ENCODE measurements at regions not wholly inside any gene's neighbourhood (a gene's known extent, or its start where the extent isn't known, plus 50 kb on each side); places are given as distances from the start of the nearest gene placed in this dataset.
"Not testable (repeated sequence)": the region's sequence is repeated elsewhere in the genome, so short reads cannot be mapped to it uniquely, and the experiment has no call there.

GRCh38 chr1:60703155-60703554, 379.2 kb upstream of the NFIA start:
- DNase-seq: no peak

GRCh38 chr1:60699325-60699724, 383.0 kb upstream of the NFIA start:
- DNase-seq: no peak

GRCh38 chr1:60697204-60697994, 385.0 kb upstream of the NFIA start:
- DNase-seq: no peak

DNA sequence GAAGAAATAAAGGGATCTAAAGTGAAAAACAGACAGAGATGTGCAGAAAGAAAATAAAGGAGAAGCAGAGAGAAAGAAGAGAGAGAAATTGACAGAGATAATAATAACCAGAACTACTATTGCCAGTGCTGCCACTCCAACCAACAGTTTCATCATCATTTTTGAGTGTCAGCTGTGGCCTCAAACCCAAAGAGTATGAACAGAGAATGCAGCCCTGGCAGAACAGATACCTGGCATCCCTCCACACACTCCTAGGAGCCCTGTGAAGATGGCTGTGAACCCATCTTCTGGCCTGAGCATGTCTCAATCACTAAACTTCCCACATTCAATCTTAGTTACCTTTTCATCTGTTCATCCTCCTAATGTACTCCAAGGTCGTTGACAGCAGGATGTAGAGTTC, 385.8 kb upstream of the NFIA start:
- DNase-seq: no peak

DNA sequence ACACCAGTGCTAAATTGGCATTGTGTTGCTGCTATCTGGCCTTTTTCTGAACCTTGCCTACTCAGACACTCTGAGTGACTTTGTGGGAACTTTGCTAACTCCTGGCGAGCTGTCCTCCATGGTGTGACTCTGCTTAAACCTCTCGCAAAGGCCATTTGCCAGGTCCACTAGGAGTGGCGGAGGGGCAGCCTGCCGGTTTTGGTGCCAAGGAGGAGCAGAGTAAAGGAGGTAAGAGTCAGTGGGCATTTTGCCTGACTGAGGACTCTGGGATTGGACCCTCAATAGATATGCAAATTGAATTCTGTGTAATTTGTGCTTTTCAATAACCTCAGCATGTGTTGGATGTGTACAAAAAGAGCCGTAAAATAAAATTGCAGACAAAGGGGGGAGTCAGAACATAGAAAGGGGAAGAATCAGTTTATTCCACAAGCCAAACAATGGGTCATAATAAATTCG, 386.6 kb upstream of the NFIA start:
- DNase-seq: no peak

DNA sequence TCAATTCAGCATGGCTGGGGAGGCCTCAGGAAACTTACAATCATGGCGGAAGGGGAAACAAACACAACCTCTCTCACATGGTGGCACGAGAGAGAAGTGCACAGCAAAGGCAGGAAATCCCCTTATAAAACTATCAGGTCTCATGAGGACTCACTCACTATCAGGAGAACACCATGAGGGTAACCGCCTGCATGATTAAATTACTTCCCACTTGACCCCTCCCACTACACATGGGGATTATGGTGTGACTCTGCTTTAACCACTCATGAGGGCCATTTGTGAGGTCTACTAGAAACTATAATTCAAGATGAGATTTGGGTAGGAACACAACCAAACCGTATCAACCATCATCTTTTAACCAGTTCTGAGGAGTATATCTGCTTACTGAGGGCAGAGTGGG, 387.4 kb upstream of the NFIA start:
- DNase-seq: no peak

GRCh38 chr1:60692031-60692430, 390.3 kb upstream of the NFIA start:
- no peak for DNase-seq

DNA sequence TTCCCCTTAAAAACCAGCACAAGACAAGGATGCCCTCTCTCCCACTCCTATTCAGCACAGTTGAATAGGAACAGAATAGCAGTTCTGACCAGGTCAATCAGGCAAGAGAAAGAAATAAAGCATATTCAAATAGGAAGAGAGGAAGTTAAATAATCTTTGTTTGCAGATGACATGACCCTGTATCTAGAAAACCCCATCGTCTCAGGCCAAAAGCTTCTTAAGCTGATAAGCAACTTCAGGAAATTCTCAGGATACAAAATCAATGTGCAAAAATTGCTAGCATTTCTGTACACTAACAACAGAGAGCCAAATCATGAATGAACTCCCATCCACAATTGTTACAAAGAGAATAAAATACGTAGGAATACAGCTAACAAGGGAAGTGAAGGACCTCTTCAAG, 394.1 kb upstream of the NFIA start:
- not testable (repeated sequence) for DNase-seq

DNA sequence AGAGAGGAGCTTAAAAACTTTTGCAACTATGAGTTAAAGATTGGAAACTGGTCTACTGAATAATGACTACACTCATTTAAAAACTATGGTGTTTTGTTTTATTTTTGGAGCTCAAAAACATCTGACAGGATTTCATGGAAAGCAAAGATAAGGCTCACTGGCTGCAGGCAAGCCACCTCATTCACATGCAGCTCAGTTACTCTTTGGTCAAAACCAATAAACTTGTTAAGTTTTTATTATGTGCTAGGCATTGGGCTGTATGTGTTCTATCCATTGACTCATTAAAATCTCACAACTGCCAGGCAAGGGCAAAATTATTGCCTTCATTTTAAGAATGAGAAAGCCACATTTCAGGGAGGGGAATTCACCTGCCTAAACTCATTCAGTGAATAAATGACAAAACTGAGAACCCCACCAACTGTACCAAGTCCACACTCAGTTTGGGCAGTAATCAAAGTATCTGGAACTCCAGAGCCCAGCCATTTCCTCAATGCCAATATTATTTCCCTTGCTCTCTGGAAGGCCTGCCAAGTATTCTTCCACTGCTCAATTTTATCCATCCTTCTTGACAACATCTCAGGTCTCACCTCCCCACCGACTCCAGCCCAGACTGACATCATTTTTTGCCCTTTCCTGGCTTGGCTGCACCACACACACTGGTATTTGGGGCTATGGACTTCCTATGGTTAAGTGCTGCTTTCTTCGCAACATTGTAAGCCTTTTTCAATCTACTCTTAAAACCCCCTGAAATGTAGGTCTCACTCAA, 401.1 kb upstream of the NFIA start:
- DNase-seq: no peak

GRCh38 chr1:60679524-60680375, 402.6 kb upstream of the NFIA start:
- no peak for DNase-seq

GRCh38 chr1:60678802-60679201, 403.6 kb upstream of the NFIA start:
- no peak for DNase-seq

GRCh38 chr1:60678391-60678790, 404.0 kb upstream of the NFIA start:
- DNase-seq: no peak

DNA sequence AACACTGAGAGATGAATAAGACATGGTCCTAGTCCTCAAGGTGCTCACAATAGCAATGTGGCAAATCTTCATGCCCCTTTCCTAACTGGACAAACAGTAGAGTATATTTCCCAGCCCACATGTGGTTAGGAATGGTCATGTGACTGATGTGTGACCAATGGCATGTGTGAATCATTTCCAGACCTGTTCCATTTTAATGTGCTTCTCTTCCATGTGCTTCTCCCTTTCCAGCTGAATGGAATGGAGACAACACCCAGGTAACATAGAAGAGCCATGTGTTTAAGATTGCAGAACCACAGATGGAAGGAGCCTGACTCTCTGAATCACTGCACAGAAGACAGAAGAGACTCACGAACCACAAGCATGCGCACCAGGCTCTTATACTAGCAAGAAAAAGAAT, 409.9 kb upstream of the NFIA start:
- DNase-seq: no peak

DNA sequence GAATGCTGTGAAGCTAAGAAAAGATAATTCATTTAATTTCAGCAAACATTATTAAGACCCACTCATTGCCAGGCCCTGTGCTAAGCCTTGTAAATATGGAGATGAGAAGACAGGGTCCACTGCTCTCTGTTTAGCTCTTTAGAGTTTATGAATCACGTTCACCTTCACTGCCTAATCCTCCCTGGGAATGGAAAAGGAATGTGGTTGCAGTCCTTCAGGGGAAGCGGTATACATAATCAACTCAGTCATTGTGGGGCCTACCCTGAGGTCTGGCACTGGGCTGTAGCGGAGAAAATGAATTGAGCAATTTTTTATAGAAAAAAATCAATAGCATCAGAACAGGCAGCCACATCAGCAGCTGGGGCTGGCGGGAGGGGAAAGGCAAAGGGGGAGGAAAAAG, 412.1 kb upstream of the NFIA start:
- no peak for DNase-seq

- no peak for DNase-seq
Observed at GRCh38 chr1:60668585-60668984, 413.8 kb upstream of the NFIA start.

GRCh38 chr1:60665311-60665710, 417.1 kb upstream of the NFIA start:
- no peak for DNase-seq

GRCh38 chr1:60664086-60664625, 418.2 kb upstream of the NFIA start:
- no peak for DNase-seq

- no peak for DNase-seq
Observed at GRCh38 chr1:60662486-60663044, 419.8 kb upstream of the NFIA start.

GRCh38 chr1:60657926-60658325, 424.4 kb upstream of the NFIA start:
- DNase-seq: peak; percentile 25

DNA sequence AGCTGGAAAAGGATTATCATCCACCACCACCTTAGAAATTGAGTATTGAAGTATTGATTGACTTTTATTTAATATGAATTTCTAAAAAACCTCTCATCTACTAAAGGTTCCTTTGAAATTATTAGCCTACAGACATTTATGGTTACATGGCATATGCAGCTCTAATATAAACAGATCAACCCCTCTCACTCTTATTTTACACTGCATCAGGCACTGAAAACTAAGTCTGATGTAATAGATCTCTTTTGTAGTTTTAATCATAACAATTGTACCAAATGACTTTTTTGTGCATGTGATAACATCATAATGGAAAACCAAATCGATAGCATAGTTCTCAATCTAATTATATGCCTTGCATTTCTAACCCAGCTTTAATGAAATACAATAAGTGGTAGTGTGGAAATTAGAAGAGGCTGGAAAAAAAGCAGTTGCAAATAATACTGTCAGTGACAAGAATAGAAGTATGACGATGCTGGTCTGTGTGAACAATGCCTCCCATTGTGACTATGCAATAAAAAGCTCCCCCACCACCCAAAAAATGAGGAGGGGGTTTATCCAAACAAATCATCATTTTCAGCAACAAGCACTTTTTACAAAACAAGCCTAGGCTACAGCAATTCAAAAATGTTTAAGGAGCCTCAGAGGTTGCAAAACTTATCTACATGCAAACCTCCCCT, 426.5 kb upstream of the NFIA start:
- DNase-seq: no peak

GRCh38 chr1:60640033-60640551, 442.3 kb upstream of the NFIA start:
- not testable (repeated sequence) for DNase-seq

- no peak for DNase-seq
Observed at GRCh38 chr1:60639287-60639686, 443.1 kb upstream of the NFIA start.

Data from NCI-H1694 (cell line).